Right cardiac atrium (tissue), 5 donors: ENCODE measurements at regions not wholly inside any gene's neighbourhood (a gene's known extent, or its start where the extent isn't known, plus 50 kb on each side); places are given as distances from the start of the nearest gene placed in this dataset.

Source experiments
- ATAC-seq, 2 donors: fragments of 200-7000 bp; cut with Tn5 transposase; one replicate each; pipeline versions ENCODE4 v1.8.0 to v1.9.1; 2020; ENCODE audit warnings: moderate library complexity in 2 of 2, mild to moderate bottlenecking in 1 of 2
- DNase-seq, 3 donors: peaks; one replicate each; pipeline ENCODE4 v3.0.0-alpha.2; 2020
- H3K27ac ChIP-seq: one replicate; pipeline ENCODE4 v1.5.1; 2013; ENCODE audit warnings: mild to moderate bottlenecking, low read length, control low read depth, moderate library complexity
- H3K27me3 ChIP-seq: one replicate; pipeline ENCODE4 v1.6.1; 2013; ENCODE audit not compliant: control insufficient read depth, insufficient read depth
- H3K4me1 ChIP-seq: one replicate; pipeline ENCODE4 v1.6.1; 2013; ENCODE audit warnings: low read length; ENCODE audit not compliant: control insufficient read depth, insufficient read depth
- H3K4me3 ChIP-seq: one replicate; pipeline ENCODE4 v1.5.1; 2013; ENCODE audit warnings: low read length, control low read depth
- H3K9me3 ChIP-seq: one replicate; pipeline ENCODE4 v1.6.1; 2013; ENCODE audit warnings: low read length; ENCODE audit not compliant: control insufficient read depth
- WGBS: extraction: QIAGEN DNeasy Blood & Tissue Kit; methylation state at CpG from one replicate; pipeline ENCODE4 v1.1.7; 2013; 5-methylcytosine and 5-hydroxymethylcytosine counted together
- intact Hi-C, 4 donors: fragments of 100-400 bp; cut with DNase I; formaldehyde crosslinking; loops; one replicate each; pipeline versions ENCODE4 v1.11.0 to v1.14.0; 2022 to 2023
- donor health status: healthy with polysubstance abuse.
- donor health status: DM: no; HTN: yes; CAD: no.
- donor health status: DM: no; HTN: no; CAD: no.
- donor health status: DM: no; HTN: yes; CAD: no; lungs with severe emphysema.
- donor health status: DM: yes; HTN: yes; CAD: no.

- H3K9me3 ChIP-seq, result no peaks in the 10 kb centered on the region
- 89% methylated on average over 9 of the region's 9 CpGs for WGBS
- ATAC-seq (no peak), DNase-seq (no peak)
- intact Hi-C loops, result no loop called here
- no peak overlapping the region for H3K4me3 ChIP-seq
- H3K27me3 ChIP-seq, result no peaks in the 10 kb centered on the region
- no peak overlapping the region for H3K27ac ChIP-seq
- H3K4me1 ChIP-seq, result peaks cover 3% of the 10 kb centered on the region
Measured at GRCh38 chr3:72487946-72488737, 360.1 kb downstream of the SHQ1 start.

GRCh38 chr3:72487078-72487765 is 361.0 kb downstream of the SHQ1 start:
- Histone ChIP-seq H3K27me3 (no peaks in the 10 kb centered on the region), H3K4me1 (peaks cover 8% of the 10 kb centered on the region), H3K9me3 (no peaks in the 10 kb centered on the region), H3K4me3 (no peak overlapping the region), H3K27ac (no peak overlapping the region)
- intact Hi-C loops, result no loop called here
- 39% methylated on average over 11 of the region's 11 CpGs for WGBS
- peak; percentile 67 to 74 for ATAC-seq
- peak; percentile 72 to 84 (median 79) for DNase-seq

DNA sequence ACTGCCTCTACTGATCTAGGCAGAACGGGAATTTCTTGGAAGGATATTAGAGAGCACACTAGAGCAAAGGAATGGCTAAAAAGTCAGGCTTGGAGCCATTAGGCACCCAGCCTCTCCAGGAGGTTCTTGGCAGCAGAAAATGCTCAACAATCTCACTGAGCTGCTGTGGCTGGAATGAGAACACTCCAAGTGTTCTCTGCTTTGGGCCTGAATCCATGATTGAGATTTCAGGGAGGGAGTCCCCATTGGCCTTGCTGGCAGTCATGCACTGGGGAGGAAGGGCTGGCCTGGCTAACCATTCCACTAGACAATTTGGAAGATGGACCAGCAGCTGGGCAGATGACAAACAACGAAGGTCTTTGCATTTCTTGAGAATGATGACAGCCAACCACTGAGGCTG is 362.6 kb downstream of the SHQ1 start:
- Histone ChIP-seq H3K9me3 (no peaks in the 10 kb centered on the region), H3K27ac (no peak overlapping the region), H3K4me3 (no peak overlapping the region), H3K27me3 (no peaks in the 10 kb centered on the region), H3K4me1 (peaks cover 8% of the 10 kb centered on the region)
- intact Hi-C loops, result no loop called here
- DNase-seq (peak; percentile 29 to 79 (median 74)), ATAC-seq (peak; percentile 53 to 85)
- 53% methylated on average over 2 of the region's 2 CpGs for WGBS

GRCh38 chr3:72483554-72484104 is 364.6 kb downstream of the SHQ1 start:
- WGBS, result 96% methylated on average over 3 of the region's 3 CpGs
- no peak overlapping the region for H3K27ac ChIP-seq
- H3K4me3 ChIP-seq, result no peak overlapping the region
- ATAC-seq, result no peak
- intact Hi-C loops, result no loop called here
- H3K27me3 ChIP-seq, result no peaks in the 10 kb centered on the region
- H3K4me1 ChIP-seq, result peaks cover 8% of the 10 kb centered on the region
- DNase-seq, result no peak
- H3K9me3 ChIP-seq, result no peaks in the 10 kb centered on the region

DNA sequence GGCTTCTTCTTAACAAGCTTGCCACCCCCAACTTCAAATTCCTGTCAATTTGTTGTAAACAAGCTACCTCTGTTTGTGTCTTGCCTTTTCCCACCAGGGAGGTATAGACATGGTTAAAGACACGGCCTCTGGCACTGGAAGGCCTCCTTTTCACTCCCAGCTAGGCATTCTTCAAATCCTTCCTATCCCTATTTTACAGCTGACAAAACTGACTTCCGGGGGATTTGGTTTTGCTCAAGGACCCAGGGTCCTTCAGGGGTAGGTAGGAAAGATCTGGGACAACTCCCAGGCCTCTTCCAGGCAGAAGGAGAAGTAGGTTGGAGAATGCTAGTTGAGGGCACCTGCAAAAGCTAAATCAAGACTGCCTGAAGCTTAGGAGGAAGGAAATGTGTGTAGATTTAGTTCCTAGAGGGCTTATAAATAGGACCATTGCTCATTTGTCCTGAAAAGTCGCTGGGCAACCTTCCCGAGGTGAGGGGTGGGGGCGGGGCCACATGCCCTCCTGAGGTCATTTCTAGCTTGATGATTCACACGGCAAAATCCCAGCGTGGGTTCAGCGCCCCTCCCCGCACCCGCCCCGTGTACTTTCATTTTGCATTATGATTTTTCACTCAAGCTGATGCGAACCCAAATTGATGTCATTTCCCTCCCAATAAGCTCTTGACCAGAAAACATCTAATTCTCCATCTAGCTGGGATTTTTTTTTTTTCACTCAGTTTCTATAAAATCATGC is 365.5 kb downstream of the SHQ1 start:
- 18% methylated on average over 12 of the region's 12 CpGs for WGBS
- ATAC-seq, result peak; percentile 56 to 86
- intact Hi-C loops, result no loop called here
- Histone ChIP-seq H3K4me3 (peak overlapping the region; percentile 30), H3K27me3 (no peaks in the 10 kb centered on the region), H3K9me3 (no peaks in the 10 kb centered on the region), H3K27ac (peak overlapping the region; percentile 85), H3K4me1 (peaks cover 8% of the 10 kb centered on the region)
- peak; percentile 72 to 81 (median 78) for DNase-seq

- 98% methylated on average over 4 of the region's 4 CpGs for WGBS
- Histone ChIP-seq H3K27ac (no peak overlapping the region), H3K4me3 (no peak overlapping the region), H3K9me3 (no peaks in the 10 kb centered on the region), H3K4me1 (peaks cover 8% of the 10 kb centered on the region), H3K27me3 (no peaks in the 10 kb centered on the region)
- DNase-seq (no peak), ATAC-seq (no peak)
- intact Hi-C loops, result no loop called here
Measured at GRCh38 chr3:72481542-72481941, 366.7 kb downstream of the SHQ1 start.

- no peak for DNase-seq
- intact Hi-C loops, result no loop called here
- Histone ChIP-seq H3K9me3 (no peaks in the 10 kb centered on the region), H3K4me3 (no peak overlapping the region), H3K27ac (no peak overlapping the region), H3K27me3 (no peaks in the 10 kb centered on the region), H3K4me1 (peaks cover 4% of the 10 kb centered on the region)
- no peak for ATAC-seq
Measured at GRCh38 chr3:72480366-72480765, 367.9 kb downstream of the SHQ1 start.

DNA sequence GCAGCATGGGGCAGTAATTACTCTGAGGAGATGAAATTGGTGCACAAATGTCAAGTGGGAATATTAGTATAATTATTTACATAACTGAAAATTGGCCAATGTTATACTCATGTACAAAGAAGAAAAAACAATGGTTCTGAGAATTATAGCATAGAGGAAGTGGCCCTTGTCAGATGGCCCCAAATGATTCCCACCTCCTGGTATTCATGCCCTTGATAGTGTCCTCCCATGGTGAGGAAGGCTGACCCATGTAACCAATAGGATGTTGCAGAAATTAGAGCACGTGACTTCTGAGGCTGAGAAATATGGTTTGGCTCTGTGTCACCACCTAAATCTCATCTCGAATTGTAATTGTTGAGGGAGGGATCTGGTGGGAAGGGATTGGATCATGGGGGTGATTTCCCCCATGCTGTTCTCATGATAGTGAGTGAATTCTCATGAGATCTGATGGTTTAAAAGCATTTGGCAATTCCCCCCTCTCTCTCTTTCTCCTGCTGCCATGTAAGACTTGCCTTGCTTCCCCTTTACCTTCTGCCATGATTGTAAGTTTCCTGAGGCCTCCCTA is 368.5 kb downstream of the SHQ1 start:
- Histone ChIP-seq H3K9me3 (no peaks in the 10 kb centered on the region), H3K4me3 (no peak overlapping the region), H3K27me3 (no peaks in the 10 kb centered on the region), H3K4me1 (peaks cover 4% of the 10 kb centered on the region), H3K27ac (no peak overlapping the region)
- no peak for ATAC-seq
- no peak for DNase-seq
- intact Hi-C loops, result no loop called here
- 91% methylated on average over 2 of the region's 2 CpGs for WGBS

- no peak for ATAC-seq
- intact Hi-C loops, result no loop called here
- H3K4me1 ChIP-seq, result no peaks in the 10 kb centered on the region
Measured at GRCh38 chr3:72476139-72476483, 372.1 kb downstream of the SHQ1 start.

GRCh38 chr3:72475258-72476138 is 372.7 kb downstream of the SHQ1 start:
- Histone ChIP-seq H3K9me3 (no peaks in the 10 kb centered on the region), H3K4me3 (no peak overlapping the region), H3K27ac (no peak overlapping the region), H3K4me1 (no peaks in the 10 kb centered on the region), H3K27me3 (no peaks in the 10 kb centered on the region)
- WGBS, result 92% methylated on average over 8 of the region's 8 CpGs
- ATAC-seq (no peak), DNase-seq (no peak)
- intact Hi-C loops, result no loop called here

More at GRCh38 chr3:72476139-72476483, 372.1 kb downstream of the SHQ1 start:
- no peak for DNase-seq
- Histone ChIP-seq H3K27me3 (no peaks in the 10 kb centered on the region), H3K27ac (no peak overlapping the region), H3K9me3 (no peaks in the 10 kb centered on the region), H3K4me3 (no peak overlapping the region)
